DND-41 (cell line): ENCODE measurements at regions not wholly inside any gene's neighbourhood (a gene's known extent, or its start where the extent isn't known, plus 50 kb on each side); places are given as distances from the start of the nearest gene placed in this dataset.

Source experiments
- CTCF ChIP-seq: IDR thresholded peaks from 2 replicates; pipeline ENCODE4 v1.5.1; 2012; ENCODE audit warnings: borderline replicate concordance, low read length, moderate library complexity, mild to moderate bottlenecking; ENCODE audit not compliant: poor library complexity, severe bottlenecking; ENCODE audit errors: extremely low read depth
- EZH2 ChIP-seq: IDR thresholded peaks from 3 replicates; pipeline ENCODE4 v1.6.1; 2012; ENCODE audit warnings: borderline replicate concordance, low read depth, mild to moderate bottlenecking, moderate library complexity, low read length, inconsistent platforms; ENCODE audit not compliant: severe bottlenecking

DNA sequence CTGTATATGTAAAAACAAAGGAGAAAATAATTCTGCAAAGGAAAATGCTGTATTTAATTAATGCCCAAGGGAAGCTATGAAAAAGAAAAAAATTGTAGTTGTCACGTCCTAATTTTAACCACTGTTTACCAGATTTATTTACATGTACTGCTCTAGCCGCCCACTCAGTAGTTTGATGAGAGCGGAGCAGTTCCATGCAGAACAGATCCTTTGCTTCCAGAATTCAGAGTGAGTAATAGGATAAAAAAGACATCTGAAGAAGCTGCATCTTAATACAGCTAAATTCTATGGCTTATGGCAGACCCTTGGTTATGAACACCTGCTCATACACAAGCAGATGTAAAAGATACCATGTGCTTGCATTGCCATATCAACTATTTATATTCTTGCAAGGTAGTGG is 287.0 kb downstream of the GASK1B start:
- TF ChIP-seq CTCF (no peak), EZH2 (no peak)
